Neural crest cell (in vitro differentiated cells): ENCODE measurements at regions not wholly inside any gene's neighbourhood (a gene's known extent, or its start where the extent isn't known, plus 50 kb on each side); places are given as distances from the start of the nearest gene placed in this dataset.

Experiments used
- DNase-seq: peaks from one replicate; pipeline ENCODE4 v3.0.0; 2021; ENCODE audit warnings: low read depth, mixed read lengths, low spot score
- H3K27ac Mint-ChIP-seq: one replicate; pipeline ENCODE4 v1.8.0; 2021; ENCODE audit warnings: mild to moderate bottlenecking, mixed read lengths; ENCODE audit not compliant: unreplicated experiment
- H3K27me3 Mint-ChIP-seq: 2 replicates; pipeline ENCODE4 v1.8.0; 2021; ENCODE audit warnings: low read depth, mild to moderate bottlenecking, mixed read lengths
- H3K36me3 Mint-ChIP-seq: 2 replicates; pipeline ENCODE4 v1.8.0; 2021; ENCODE audit warnings: low read depth, mild to moderate bottlenecking, mixed read lengths
- H3K4me1 Mint-ChIP-seq: 2 replicates; pipeline ENCODE4 v1.8.0; 2021; ENCODE audit warnings: mixed read lengths
- H3K4me3 Mint-ChIP-seq: one replicate; pipeline ENCODE4 v1.8.0; 2021; ENCODE audit warnings: mild to moderate bottlenecking, mixed read lengths
- H3K9me3 Mint-ChIP-seq: 2 replicates; pipeline ENCODE4 v1.8.0; 2021; ENCODE audit warnings: mixed read lengths
- TF ChIP-seq, protein P1 (sequence below): fragments of 200-600 bp; sonication (generic); conservative IDR thresholded peaks from 2 replicates; pipeline ENCODE4 v1.5.0; 2021; ENCODE audit warnings: antibody characterized with exemption, mild to moderate bottlenecking

DNA sequence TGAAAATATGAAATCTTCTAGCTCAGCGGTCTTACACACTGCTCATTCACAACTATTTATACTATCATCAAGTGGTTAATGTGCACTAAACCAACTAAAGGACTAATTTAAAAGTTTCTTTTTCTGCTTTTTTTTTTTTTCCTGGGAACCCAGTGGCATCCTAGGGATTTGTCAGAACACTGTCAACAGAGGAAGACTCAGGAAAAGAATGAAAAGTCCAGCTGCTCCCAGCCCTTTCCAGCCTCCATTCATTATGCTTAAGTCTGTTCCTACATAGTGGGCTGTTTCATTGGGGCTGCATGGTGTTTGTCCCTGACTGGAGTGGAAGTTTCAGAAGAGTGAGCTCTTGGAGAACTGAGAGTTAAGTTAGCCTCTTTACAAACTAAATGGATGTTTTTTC lies 391.1 kb downstream of the AASDHPPT start:
- DNase-seq, result no peak
- H3K9me3 Mint-ChIP-seq, result peaks cover 3% of the 10 kb centered on the region
- no peaks in the 10 kb centered on the region for H3K27me3 Mint-ChIP-seq
- H3K4me1 Mint-ChIP-seq, result peaks cover 59% of the 10 kb centered on the region
- H3K36me3 Mint-ChIP-seq, result no peaks in the 10 kb centered on the region
- no peak overlapping the region for H3K27ac Mint-ChIP-seq
- TF ChIP-seq, protein P1, sequence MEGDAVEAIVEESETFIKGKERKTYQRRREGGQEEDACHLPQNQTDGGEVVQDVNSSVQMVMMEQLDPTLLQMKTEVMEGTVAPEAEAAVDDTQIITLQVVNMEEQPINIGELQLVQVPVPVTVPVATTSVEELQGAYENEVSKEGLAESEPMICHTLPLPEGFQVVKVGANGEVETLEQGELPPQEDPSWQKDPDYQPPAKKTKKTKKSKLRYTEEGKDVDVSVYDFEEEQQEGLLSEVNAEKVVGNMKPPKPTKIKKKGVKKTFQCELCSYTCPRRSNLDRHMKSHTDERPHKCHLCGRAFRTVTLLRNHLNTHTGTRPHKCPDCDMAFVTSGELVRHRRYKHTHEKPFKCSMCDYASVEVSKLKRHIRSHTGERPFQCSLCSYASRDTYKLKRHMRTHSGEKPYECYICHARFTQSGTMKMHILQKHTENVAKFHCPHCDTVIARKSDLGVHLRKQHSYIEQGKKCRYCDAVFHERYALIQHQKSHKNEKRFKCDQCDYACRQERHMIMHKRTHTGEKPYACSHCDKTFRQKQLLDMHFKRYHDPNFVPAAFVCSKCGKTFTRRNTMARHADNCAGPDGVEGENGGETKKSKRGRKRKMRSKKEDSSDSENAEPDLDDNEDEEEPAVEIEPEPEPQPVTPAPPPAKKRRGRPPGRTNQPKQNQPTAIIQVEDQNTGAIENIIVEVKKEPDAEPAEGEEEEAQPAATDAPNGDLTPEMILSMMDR, result no peak
- H3K4me3 Mint-ChIP-seq, result no peak overlapping the region

DNA sequence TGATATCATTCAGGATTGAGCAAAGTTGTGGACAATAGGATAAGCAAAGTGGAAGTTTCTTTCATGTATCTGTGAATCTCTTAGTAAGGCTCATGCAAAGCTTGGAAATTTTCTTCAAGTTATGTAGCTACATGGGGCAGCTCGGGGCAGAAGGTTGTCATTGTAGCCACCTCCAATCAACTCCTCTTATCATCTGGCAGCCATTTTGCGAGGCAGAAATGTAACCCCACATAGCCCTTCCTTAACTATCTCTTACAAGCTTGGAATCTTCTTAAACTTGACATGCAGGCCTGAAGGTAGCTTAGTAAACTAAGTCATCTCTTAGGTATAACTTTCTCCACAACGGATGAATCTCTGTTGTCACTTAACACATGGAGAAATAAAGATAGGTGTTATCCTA lies 392.8 kb downstream of the AASDHPPT start:
- no peak for DNase-seq
- Mint-ChIP-seq H3K36me3 (no peaks in the 10 kb centered on the region), H3K9me3 (peaks cover 5% of the 10 kb centered on the region), H3K4me1 (peaks cover 57% of the 10 kb centered on the region), H3K27me3 (no peaks in the 10 kb centered on the region), H3K4me3 (no peak overlapping the region), H3K27ac (no peak overlapping the region)
- TF ChIP-seq, protein P1, result no peak

DNA sequence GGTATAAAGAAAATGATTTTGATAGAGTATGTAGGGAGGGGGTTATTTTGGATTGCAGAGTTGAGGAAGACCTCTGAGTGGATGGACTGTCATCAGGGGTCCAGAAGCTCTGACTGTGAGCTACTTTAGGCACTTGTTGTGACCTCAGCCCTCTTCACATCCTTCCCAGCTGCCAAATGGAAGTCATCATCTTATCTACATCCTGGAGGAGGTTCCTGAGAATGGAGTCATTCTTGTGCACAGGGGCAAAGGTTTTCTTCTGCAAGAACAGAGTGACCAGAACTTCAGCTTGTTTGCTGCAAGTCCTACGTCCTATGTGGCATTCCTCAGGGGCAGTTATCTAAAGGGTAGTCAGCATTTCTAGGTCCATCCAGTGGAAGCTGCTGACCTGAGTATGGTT lies 393.8 kb downstream of the AASDHPPT start:
- H3K4me3 Mint-ChIP-seq, result no peak overlapping the region
- H3K36me3 Mint-ChIP-seq, result no peaks in the 10 kb centered on the region
- no peak for DNase-seq
- TF ChIP-seq, protein P1, result no peak
- no peaks in the 10 kb centered on the region for H3K27me3 Mint-ChIP-seq
- H3K4me1 Mint-ChIP-seq, result peaks cover 57% of the 10 kb centered on the region
- H3K27ac Mint-ChIP-seq, result no peak overlapping the region
- H3K9me3 Mint-ChIP-seq, result peaks cover 5% of the 10 kb centered on the region

DNA sequence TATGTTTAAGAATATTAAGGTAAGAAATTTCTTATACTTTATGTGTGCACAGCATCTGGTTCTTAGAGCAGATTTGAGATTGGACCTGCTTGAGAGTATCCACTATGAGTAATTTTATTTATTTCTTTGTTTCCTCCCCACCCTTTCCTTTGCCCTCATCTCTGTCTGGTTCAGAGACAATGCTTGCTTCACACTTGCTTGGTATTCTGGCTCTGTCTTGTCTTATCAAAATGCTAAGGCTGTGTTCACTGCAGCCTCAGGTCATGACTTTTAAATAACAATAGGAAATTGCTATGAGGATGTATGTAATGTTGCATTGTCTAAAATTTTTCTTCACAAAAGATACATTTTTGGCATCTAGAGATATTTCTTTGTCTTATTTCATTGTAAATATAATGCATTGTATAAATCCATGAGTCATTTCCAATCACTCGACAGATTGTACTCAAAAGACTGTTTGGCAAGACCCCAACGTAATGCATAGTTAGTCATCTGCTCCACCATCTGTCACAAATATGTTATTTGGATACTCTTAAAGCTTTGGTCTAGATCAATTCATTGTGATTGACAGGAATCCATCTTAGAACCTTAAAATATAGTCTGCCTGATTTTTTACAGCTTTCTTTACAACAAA lies 395.7 kb downstream of the AASDHPPT start:
- H3K27ac Mint-ChIP-seq, result no peak overlapping the region
- no peak overlapping the region for H3K4me3 Mint-ChIP-seq
- H3K27me3 Mint-ChIP-seq, result no peaks in the 10 kb centered on the region
- TF ChIP-seq, protein P1, result no peak
- peaks cover 8% of the 10 kb centered on the region for H3K9me3 Mint-ChIP-seq
- no peaks in the 10 kb centered on the region for H3K36me3 Mint-ChIP-seq
- peaks cover 40% of the 10 kb centered on the region for H3K4me1 Mint-ChIP-seq
- no peak for DNase-seq

DNA sequence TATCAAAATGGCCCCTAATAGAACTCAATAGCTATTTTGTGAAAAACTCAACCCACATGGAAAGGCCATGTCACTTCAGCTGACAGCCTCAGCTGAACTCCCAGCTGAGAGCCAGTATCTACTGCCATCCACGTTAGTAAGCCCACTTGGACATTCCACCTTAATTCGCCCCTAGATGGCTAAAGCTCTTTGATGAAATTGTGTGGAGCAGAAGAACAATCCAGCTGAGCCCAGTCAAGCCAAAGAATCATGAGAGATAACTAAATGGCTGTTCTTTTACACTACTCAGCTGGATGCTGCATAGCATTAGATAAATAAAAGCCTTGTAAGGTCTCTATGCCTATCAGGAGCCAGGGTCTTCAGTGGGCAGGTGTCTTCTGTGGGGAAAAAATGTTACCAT lies 396.8 kb downstream of the AASDHPPT start:
- no peaks in the 10 kb centered on the region for H3K27me3 Mint-ChIP-seq
- H3K4me3 Mint-ChIP-seq, result no peak overlapping the region
- peaks cover 36% of the 10 kb centered on the region for H3K4me1 Mint-ChIP-seq
- no peaks in the 10 kb centered on the region for H3K36me3 Mint-ChIP-seq
- no peak for DNase-seq
- H3K27ac Mint-ChIP-seq, result no peak overlapping the region
- peaks cover 8% of the 10 kb centered on the region for H3K9me3 Mint-ChIP-seq
- TF ChIP-seq, protein P1, result no peak
